ENCODE measurements at regions not wholly inside any gene's neighbourhood (a gene's known extent, or its start where the extent isn't known, plus 50 kb on each side); places are given as distances from the start of the nearest gene placed in this dataset.

DNA sequence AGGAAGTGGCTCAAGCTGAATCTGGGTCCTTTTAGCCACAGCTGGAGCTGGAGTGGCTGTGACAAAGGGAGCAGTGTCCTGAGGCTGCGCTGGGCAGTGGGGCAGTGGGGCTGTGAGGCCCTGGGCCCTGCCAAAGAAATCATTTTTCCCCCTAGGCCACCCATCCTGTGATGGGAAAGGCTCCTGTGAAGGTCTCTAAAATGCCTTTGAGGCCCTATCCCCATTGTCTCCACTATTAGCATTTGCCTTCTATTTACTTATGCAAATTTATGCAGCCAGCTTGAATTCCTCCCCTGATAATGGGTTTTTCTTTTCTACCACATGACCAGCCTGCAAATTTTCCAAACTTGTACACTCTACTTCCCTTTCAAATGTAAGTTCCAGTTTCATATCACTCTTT, 539.2 kb downstream of the MEI4 start:
- H3K4me3 ChIP-seq (ENCODE audit: low read length): no peak overlapping the region
- no peak for TF ChIP-seq CTCF (conservative IDR thresholded peaks at IDR 0.05; ENCODE audit: low read depth, low read length)
- DNase-seq (ENCODE audit: low read depth): no peak

GRCh38 chr6:78199044-78199443, 546.2 kb downstream of the MEI4 start:
- no peak for TF ChIP-seq CTCF (conservative IDR thresholded peaks at IDR 0.05; ENCODE audit: low read depth, low read length)
- H3K4me3 ChIP-seq (ENCODE audit: low read length): no peak overlapping the region
- DNase-seq (ENCODE audit: low read depth): no peak

GRCh38 chr6:78222226-78222625, 569.4 kb downstream of the MEI4 start:
- no peak overlapping the region for H3K4me3 ChIP-seq (ENCODE audit: low read length)
- no peak for DNase-seq (ENCODE audit: low read depth)
- no peak for TF ChIP-seq CTCF (conservative IDR thresholded peaks at IDR 0.05; ENCODE audit: low read depth, low read length)

- TF ChIP-seq CTCF (conservative IDR thresholded peaks at IDR 0.05; ENCODE audit: low read depth, low read length): no peak
Observed at GRCh38 chr6:78231002-78231401, 578.2 kb downstream of the MEI4 start.

DNA sequence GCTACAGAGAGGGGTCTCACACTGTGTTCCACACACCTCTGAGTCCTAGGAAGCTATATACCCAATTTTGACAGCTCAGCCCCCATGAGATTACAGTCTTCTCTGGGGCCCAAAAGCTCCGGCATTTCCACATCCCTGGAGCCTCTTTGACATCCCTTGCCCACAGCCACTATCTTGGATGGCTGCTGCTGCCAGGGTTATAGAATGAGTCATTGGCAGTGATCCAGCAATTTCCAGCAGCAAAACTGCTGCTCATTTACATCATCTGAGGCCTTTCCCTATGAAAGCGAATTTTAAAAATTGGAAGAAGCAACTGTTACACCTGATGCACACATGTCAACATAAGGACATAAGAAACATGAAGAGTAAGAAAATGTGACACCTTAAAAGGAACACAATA, 590.7 kb downstream of the MEI4 start:
- no peak overlapping the region for H3K4me3 ChIP-seq (ENCODE audit: low read length)
- TF ChIP-seq CTCF (conservative IDR thresholded peaks at IDR 0.05; ENCODE audit: low read depth, low read length): no peak
- DNase-seq (ENCODE audit: low read depth): peak; percentile 43

More at GRCh38 chr6:78231002-78231401, 578.2 kb downstream of the MEI4 start:
- H3K4me3 ChIP-seq (ENCODE audit: low read length): no peak overlapping the region
- peak; percentile 40 for DNase-seq (ENCODE audit: low read depth)

DNA sequence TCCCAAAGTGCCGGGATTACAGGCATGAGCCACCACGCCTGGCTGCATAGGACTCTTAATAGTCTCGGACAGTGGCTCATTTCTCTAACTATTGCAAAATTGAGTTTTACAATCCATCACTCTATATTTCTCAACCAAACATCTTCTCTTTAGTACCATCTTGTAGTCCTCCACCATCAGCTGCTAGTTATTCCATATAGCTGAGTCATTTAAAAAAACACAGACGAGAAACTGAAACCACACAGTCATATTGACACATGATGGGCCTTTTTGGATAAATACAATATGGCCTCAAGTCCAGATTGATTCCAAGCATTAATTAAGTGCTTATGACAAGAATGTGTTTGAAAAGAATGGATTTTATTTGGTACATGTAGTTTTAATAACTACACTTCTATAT, 599.1 kb downstream of the MEI4 start:
- H3K4me3 ChIP-seq (ENCODE audit: low read length): no peak overlapping the region
- no peak for TF ChIP-seq CTCF (conservative IDR thresholded peaks at IDR 0.05; ENCODE audit: low read depth, low read length)
- DNase-seq (ENCODE audit: low read depth): no peak

GRCh38 chr6:78253618-78254017, 600.8 kb downstream of the MEI4 start:
- no peak for TF ChIP-seq CTCF (conservative IDR thresholded peaks at IDR 0.05; ENCODE audit: low read depth, low read length)
- no peak for DNase-seq (ENCODE audit: low read depth)
- H3K4me3 ChIP-seq (ENCODE audit: low read length): no peak overlapping the region

All from retinal pigment epithelial cell (primary cell).